22Rv1 (cell line): ENCODE measurements at regions not wholly inside any gene's neighbourhood (a gene's known extent, or its start where the extent isn't known, plus 50 kb on each side); places are given as distances from the start of the nearest gene placed in this dataset.

ENCODE experiments used
- ZFX ChIP-seq: fragments of 450-650 bp; IDR thresholded peaks from 2 replicates; pipeline ENCODE4 v1.6.1; 2017; ENCODE audit warnings: antibody characterized with exemption, borderline replicate concordance
- TF ChIP-seq, protein P1 (sequence below): fragments of 450-650 bp; IDR thresholded peaks from 2 replicates; pipeline ENCODE4 v1.5.1; 2017; ENCODE audit warnings: mild to moderate bottlenecking

DNA sequence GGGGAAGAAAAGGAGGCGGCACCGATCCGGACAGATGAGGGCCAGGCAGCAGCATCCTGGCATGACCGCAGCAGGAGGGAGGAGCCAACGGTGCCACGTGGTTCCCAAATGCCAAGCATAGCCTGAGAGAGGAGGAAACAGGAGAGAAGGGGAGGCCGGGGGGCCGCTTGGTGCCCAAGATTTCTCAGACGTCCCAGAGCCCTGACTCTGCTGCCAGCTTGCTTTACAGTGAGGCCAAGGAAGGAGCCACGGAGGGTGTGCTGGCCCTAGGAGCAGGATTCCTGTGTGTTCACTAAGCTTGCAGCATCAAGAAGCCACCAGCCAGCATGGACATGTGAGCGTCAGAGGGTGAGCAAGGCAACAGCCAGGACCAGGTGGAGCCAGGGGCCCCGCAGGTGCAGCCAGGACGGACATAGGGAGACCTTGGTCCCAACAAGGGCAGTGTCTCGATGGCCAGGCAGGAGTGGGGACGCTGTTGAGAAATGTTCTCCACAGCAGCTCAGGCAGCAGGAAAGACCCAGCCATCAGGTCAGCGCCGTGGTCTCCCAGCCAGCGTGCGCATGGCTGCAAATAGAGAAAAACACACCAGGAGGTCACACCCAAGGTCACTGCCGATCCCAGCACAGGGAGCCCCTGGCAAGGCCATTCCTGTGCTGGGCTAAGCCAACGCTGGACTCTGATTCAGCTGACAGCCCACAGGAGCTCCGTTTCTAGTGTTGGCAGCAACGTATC is 143.7 kb downstream of the DLL1 start:
- TF ChIP-seq, protein P1, sequence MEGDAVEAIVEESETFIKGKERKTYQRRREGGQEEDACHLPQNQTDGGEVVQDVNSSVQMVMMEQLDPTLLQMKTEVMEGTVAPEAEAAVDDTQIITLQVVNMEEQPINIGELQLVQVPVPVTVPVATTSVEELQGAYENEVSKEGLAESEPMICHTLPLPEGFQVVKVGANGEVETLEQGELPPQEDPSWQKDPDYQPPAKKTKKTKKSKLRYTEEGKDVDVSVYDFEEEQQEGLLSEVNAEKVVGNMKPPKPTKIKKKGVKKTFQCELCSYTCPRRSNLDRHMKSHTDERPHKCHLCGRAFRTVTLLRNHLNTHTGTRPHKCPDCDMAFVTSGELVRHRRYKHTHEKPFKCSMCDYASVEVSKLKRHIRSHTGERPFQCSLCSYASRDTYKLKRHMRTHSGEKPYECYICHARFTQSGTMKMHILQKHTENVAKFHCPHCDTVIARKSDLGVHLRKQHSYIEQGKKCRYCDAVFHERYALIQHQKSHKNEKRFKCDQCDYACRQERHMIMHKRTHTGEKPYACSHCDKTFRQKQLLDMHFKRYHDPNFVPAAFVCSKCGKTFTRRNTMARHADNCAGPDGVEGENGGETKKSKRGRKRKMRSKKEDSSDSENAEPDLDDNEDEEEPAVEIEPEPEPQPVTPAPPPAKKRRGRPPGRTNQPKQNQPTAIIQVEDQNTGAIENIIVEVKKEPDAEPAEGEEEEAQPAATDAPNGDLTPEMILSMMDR: no peak
- no peak for TF ChIP-seq ZFX
